Gastroesophageal sphincter (tissue), 4 donors: ENCODE measurements at regions not wholly inside any gene's neighbourhood (a gene's known extent, or its start where the extent isn't known, plus 50 kb on each side); places are given as distances from the start of the nearest gene placed in this dataset.

Experiments used
- ATAC-seq: fragments of 150-250 bp; one replicate; pipeline ENCODE4 v1.9.1; 2016; ENCODE audit warnings: mild to moderate bottlenecking, moderate library complexity
- H3K27ac ChIP-seq, 4 donors: fragments of 200-600 bp; sonication (generic) in 3 of 4; 1 replicate in 3 of 4; 2 replicates in 1 of 4; pipeline ENCODE4 v1.5.1; 2016 to 2019
- H3K27me3 ChIP-seq: fragments of 200-600 bp; sonication (generic); one replicate; pipeline ENCODE4 v1.5.1; 2019
- H3K36me3 ChIP-seq, 2 donors: fragments of 200-600 bp; sonication (generic); one replicate each; pipeline ENCODE4 v1.5.1; 2019; ENCODE audit warnings: control low read depth in 1 of 2
- H3K4me1 ChIP-seq, 3 donors: fragments of 200-600 bp; sonication (generic); 1 replicate in 2 of 3; 2 replicates in 1 of 3; pipeline ENCODE4 v1.5.1; 2016 to 2019; ENCODE audit warnings: control low read depth in 2 of 3
- H3K4me3 ChIP-seq, 2 donors: fragments of 200-600 bp; sonication (generic); one replicate each; pipeline ENCODE4 v1.5.1; 2019; ENCODE audit warnings: mild to moderate bottlenecking in 1 of 2, moderate library complexity in 1 of 2
- H3K9me3 ChIP-seq, 3 donors: fragments of 200-600 bp; sonication (generic); one replicate each; pipeline ENCODE4 v1.5.1; 2017 to 2019; ENCODE audit warnings: control low read depth in 2 of 3
- EP300 ChIP-seq: sonication (generic); formaldehyde crosslinking; IDR thresholded peaks from one replicate; pipeline ENCODE4 v1.6.1; 2017; ENCODE audit warnings: antibody characterized with exemption, mild to moderate bottlenecking
- POLR2A ChIP-seq, 2 donors: fragments of 450-650 bp; IDR thresholded peaks; one replicate each; pipeline ENCODE4 v1.6.1; 2017; ENCODE audit warnings: antibody characterized with exemption in 2 of 2, mild to moderate bottlenecking in 2 of 2, moderate library complexity in 1 of 2
- POLR2AphosphoS5 ChIP-seq: sonication (generic); formaldehyde crosslinking; IDR thresholded peaks from one replicate; pipeline ENCODE4 v1.6.1; 2017; ENCODE audit warnings: antibody characterized with exemption
- WGBS, 2 donors: methylation state at CpG; one replicate each; pipeline ENCODE4 v1.1.5; 2018; ENCODE audit warnings: low coverage in 1 of 2; 5-methylcytosine and 5-hydroxymethylcytosine counted together
- TF ChIP-seq, protein P1 (sequence below), 4 experiments: fragments of 200-600 bp in 2 of 4; fragments of 450-650 bp in 2 of 4; sonication (generic) in 1 of 4; IDR thresholded peaks; one replicate each; pipeline ENCODE4 v1.5.1; 2017 to 2019; ENCODE audit warnings: antibody characterized with exemption in 4 of 4, mild to moderate bottlenecking in 2 of 4, moderate library complexity in 2 of 4

DNA sequence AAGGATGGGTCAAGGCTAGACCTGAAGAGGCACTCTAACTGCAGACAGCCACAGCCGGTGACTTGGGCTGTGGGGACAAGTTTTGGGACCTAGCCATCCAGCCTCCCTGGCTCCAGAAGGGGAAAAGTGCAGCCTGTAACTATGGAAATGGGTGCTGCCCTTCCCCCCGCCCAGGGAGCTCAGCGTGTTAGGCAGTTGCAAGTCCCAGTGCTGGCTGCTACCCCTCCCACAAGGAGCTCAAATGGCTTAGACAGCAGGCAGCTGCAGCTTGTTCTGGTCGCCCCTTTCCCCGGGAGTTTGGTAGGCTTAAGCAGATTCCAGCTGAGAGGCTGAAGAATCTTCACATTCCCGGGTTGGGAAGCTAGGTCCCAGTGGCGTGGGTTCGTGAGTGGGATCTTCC, 162.6 kb downstream of the FAM83B start:
- TF ChIP-seq POLR2A (IDR thresholded peaks at IDR 0.05) (no peak), EP300 (no peak), POLR2AphosphoS5 (no peak)
- TF ChIP-seq, protein P1, sequence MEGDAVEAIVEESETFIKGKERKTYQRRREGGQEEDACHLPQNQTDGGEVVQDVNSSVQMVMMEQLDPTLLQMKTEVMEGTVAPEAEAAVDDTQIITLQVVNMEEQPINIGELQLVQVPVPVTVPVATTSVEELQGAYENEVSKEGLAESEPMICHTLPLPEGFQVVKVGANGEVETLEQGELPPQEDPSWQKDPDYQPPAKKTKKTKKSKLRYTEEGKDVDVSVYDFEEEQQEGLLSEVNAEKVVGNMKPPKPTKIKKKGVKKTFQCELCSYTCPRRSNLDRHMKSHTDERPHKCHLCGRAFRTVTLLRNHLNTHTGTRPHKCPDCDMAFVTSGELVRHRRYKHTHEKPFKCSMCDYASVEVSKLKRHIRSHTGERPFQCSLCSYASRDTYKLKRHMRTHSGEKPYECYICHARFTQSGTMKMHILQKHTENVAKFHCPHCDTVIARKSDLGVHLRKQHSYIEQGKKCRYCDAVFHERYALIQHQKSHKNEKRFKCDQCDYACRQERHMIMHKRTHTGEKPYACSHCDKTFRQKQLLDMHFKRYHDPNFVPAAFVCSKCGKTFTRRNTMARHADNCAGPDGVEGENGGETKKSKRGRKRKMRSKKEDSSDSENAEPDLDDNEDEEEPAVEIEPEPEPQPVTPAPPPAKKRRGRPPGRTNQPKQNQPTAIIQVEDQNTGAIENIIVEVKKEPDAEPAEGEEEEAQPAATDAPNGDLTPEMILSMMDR (IDR thresholded peaks at IDR 0.05): no peak
- H3K36me3 ChIP-seq: no peaks in the 10 kb centered on the region
- no CpG with 5 or more reads among the region's 8 CpGs for WGBS, 2 donors
- no peak overlapping the region for H3K4me3 ChIP-seq
- peaks cover 0 to 6% (median 0%) of the 10 kb centered on the region in 3 donors for H3K9me3 ChIP-seq
- peaks cover 0 to under 1% (median 0%) of the 10 kb centered on the region in 3 donors for H3K4me1 ChIP-seq
- H3K27me3 ChIP-seq: no peaks in the 10 kb centered on the region
- no peak for ATAC-seq
- H3K27ac ChIP-seq: no peak overlapping the region

DNA sequence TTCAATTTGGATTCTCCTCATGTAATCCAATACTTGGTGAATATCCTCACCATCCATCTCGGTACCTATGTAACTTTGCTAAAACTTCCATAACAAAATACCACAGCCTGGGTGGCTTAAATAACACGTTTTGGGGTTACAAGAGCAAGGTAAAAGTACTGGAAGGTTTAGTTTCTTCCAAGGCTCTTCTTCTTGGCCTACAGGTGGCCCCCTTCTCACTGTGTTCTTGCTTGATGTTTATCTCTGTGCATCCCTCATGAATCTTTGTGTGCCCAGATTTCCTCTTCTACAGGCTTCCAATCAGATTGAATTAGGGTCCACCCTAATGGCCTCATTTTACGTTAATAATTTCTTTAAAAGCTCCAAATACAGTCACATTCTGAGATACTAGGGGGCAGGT, 163.3 kb upstream of the HCRTR2 start:
- no peaks in the 10 kb centered on the region for H3K36me3 ChIP-seq
- TF ChIP-seq POLR2AphosphoS5: no peak
- TF ChIP-seq EP300: no peak
- no peak for TF ChIP-seq POLR2A (IDR thresholded peaks at IDR 0.05)
- TF ChIP-seq, protein P1 (IDR thresholded peaks at IDR 0.05): no peak
- H3K4me1 ChIP-seq: peaks cover 0 to 9% (median 0%) of the 10 kb centered on the region in 3 donors
- no peak overlapping the region for H3K27ac ChIP-seq
- ATAC-seq: no peak
- WGBS, 2 donors: 66 to 82% methylated on average over 3 of the region's 3 CpGs
- no peak overlapping the region for H3K4me3 ChIP-seq
- H3K27me3 ChIP-seq: no peaks in the 10 kb centered on the region
- H3K9me3 ChIP-seq: peaks cover 0 to 6% (median 0%) of the 10 kb centered on the region in 3 donors

DNA sequence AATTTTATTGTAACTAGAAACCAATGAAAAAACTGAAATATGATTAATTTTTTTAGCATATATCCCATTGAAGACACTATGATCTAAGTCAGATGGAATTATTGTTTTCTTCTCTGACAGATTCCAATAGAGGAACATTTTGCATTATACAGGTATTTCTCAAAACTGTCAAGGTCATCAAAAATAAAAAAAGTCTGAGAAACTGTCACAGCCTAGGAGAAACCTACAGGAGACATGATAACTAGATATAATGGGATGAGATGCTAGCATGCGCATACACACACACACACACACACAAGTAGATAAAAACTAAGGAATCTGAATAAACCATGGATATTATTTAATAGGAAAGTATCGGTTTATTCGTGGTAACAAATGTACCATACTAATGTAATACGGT, 161.9 kb upstream of the HCRTR2 start:
- no peak for ATAC-seq
- no peak overlapping the region for H3K4me3 ChIP-seq
- no peaks in the 10 kb centered on the region for H3K27me3 ChIP-seq
- no peaks in the 10 kb centered on the region for H3K36me3 ChIP-seq
- H3K4me1 ChIP-seq: peaks cover 0 to 9% (median 0%) of the 10 kb centered on the region in 3 donors
- no peaks in the 10 kb centered on the region for H3K9me3 ChIP-seq
- TF ChIP-seq, protein P1 (IDR thresholded peaks at IDR 0.05): no peak
- TF ChIP-seq POLR2A (IDR thresholded peaks at IDR 0.05) (no peak), EP300 (no peak), POLR2AphosphoS5 (no peak)
- H3K27ac ChIP-seq: no peak overlapping the region
- WGBS, 2 donors: 94 to 97% methylated on average over 3 to 4 of the region's 4 CpGs

DNA sequence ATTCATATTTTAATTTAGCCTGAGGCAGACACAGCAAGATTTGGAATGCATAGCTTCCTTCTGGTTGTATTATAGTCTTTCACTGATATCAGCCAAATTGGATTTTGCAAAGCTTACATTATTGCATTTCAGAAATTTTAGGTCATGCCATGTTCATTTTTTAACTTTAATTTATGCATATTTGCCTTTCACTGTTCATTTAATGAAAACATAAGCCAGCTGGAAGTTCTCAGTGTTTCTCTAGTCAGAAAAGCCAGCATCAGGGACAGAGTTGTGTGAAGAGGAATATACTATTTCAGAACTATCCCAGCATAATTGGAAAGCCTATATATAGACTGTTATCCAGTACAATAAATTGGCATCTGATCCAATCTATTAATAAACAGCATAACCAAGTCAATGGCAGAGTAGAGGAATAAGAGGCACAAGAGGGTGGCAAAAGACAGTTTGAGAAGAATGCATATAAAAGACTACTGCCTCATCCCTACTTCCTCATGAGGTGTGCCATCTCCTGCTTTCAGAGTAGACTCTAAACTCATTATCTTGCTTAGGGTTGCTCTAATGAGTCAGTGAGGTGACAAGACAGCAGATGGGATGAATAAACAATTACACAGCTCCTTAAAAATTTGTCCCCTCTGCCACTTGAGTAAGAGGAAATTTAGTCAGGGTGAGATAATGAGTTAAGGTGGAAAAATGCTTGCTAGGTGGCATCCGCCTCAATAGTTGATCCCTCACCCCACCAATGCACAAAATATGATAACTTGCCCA, 159.8 kb upstream of the HCRTR2 start:
- Histone ChIP-seq H3K4me1 (peaks cover 0 to 9% (median 0%) of the 10 kb centered on the region in 3 donors), H3K9me3 (no peaks in the 10 kb centered on the region), H3K27me3 (no peaks in the 10 kb centered on the region), H3K27ac (no peak overlapping the region), H3K36me3 (no peaks in the 10 kb centered on the region), H3K4me3 (no peak overlapping the region)
- TF ChIP-seq POLR2AphosphoS5 (no peak), EP300 (no peak), POLR2A (IDR thresholded peaks at IDR 0.05) (no peak)
- TF ChIP-seq, protein P1 (IDR thresholded peaks at IDR 0.05): no peak
- ATAC-seq: no peak
- WGBS, 2 donors: 64 to 80% methylated on average over 1 of the region's 1 CpG

DNA sequence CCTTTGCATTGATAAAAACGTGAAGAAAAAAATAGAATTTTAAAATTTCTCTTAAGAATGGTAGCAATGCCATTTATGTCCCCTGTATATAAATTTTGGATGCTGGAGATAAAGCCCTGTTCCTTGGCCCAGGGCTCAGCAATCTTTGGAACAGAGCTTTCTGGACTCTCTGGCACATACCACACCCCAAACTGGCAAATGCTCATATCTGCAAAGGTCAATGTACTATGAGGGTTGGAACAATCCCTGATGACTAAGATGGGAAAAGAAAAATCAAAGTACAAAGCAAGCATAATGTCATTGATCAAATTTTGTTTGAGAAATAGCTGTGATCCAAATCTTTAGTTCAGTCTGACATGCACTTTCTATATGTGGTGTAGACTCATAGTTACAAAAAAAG, 158.1 kb upstream of the HCRTR2 start:
- ATAC-seq: no peak
- peaks cover 0 to 9% (median 0%) of the 10 kb centered on the region in 3 donors for H3K4me1 ChIP-seq
- no peaks in the 10 kb centered on the region for H3K27me3 ChIP-seq
- no peak overlapping the region for H3K27ac ChIP-seq
- whole genome bisulfite sequencing, 2 donors: 50 to 83% methylated on average over 1 of the region's 1 CpG
- TF ChIP-seq POLR2AphosphoS5 (no peak), POLR2A (IDR thresholded peaks at IDR 0.05) (no peak), EP300 (no peak)
- TF ChIP-seq, protein P1 (IDR thresholded peaks at IDR 0.05): no peak
- H3K9me3 ChIP-seq: no peaks in the 10 kb centered on the region
- no peaks in the 10 kb centered on the region for H3K36me3 ChIP-seq
- H3K4me3 ChIP-seq: no peak overlapping the region
